ENCODE measurements at regions not wholly inside any gene's neighbourhood (a gene's known extent, or its start where the extent isn't known, plus 50 kb on each side); places are given as distances from the start of the nearest gene placed in this dataset.

DNA sequence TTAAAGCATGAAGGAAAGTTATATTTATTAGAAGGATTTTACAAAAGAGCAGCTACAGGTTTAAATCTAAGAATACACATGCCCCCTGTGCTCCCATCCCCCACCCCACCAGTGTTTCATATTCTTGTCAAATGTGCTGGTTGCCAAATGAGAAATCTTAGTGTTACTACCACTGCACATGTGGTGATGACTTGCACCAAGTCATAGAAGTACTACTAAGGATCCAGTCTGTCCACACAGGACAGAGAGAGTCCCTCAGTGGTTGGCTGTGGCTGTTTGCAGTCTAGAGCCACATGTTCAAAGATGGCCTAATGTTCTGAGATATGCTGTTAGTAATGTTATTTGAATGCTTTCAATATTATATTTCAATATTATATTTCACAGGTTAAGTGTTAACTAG lies 268.8 kb downstream of the ADAMTS20 start:
- H3K9ac ChIP-seq (ENCODE audit: low read depth, low read length, poor library complexity, severe bottlenecking) = no peak overlapping the region
- TF ChIP-seq, protein P1, sequence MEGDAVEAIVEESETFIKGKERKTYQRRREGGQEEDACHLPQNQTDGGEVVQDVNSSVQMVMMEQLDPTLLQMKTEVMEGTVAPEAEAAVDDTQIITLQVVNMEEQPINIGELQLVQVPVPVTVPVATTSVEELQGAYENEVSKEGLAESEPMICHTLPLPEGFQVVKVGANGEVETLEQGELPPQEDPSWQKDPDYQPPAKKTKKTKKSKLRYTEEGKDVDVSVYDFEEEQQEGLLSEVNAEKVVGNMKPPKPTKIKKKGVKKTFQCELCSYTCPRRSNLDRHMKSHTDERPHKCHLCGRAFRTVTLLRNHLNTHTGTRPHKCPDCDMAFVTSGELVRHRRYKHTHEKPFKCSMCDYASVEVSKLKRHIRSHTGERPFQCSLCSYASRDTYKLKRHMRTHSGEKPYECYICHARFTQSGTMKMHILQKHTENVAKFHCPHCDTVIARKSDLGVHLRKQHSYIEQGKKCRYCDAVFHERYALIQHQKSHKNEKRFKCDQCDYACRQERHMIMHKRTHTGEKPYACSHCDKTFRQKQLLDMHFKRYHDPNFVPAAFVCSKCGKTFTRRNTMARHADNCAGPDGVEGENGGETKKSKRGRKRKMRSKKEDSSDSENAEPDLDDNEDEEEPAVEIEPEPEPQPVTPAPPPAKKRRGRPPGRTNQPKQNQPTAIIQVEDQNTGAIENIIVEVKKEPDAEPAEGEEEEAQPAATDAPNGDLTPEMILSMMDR (conservative IDR thresholded peaks at IDR 0.05; ENCODE audit: low read length) = no peak
- no peak for TF ChIP-seq EZH2phosphoT487 (IDR thresholded peaks at IDR 0.05; ENCODE audit: borderline replicate concordance)
- no peak overlapping the region for H3K4me2 ChIP-seq (ENCODE audit: low read depth, low read length, poor library complexity, severe bottlenecking)
- no peaks in the 10 kb centered on the region for H3K4me1 ChIP-seq (ENCODE audit: insufficient read depth, low read length, poor library complexity, severe bottlenecking)
- H3K79me2 ChIP-seq (ENCODE audit: insufficient read depth, low read length) = no peaks in the 10 kb centered on the region
- no peaks in the 10 kb centered on the region for H3K9me2 ChIP-seq (replicated peaks; ENCODE audit: low read depth, low read length)
- H4K20me1 ChIP-seq (ENCODE audit: insufficient read depth, low read length, poor library complexity, severe bottlenecking) = no peaks in the 10 kb centered on the region
- H3K9me3 ChIP-seq (ENCODE audit: insufficient read depth, low read depth, low read length) = no peaks in the 10 kb centered on the region
- H2AFZ ChIP-seq (ENCODE audit: low read length) = no peak overlapping the region
- no peak overlapping the region for H3K4me3 ChIP-seq (ENCODE audit: low read length, poor library complexity, severe bottlenecking)
- H3F3A ChIP-seq (ENCODE audit: low read depth) = no peaks in the 10 kb centered on the region
- H3K36me3 ChIP-seq (ENCODE audit: insufficient read depth, low read length) = no peaks in the 10 kb centered on the region
- H3K27me3 ChIP-seq (ENCODE audit: insufficient read depth, low read length, poor library complexity, severe bottlenecking) = no peaks in the 10 kb centered on the region

DNA sequence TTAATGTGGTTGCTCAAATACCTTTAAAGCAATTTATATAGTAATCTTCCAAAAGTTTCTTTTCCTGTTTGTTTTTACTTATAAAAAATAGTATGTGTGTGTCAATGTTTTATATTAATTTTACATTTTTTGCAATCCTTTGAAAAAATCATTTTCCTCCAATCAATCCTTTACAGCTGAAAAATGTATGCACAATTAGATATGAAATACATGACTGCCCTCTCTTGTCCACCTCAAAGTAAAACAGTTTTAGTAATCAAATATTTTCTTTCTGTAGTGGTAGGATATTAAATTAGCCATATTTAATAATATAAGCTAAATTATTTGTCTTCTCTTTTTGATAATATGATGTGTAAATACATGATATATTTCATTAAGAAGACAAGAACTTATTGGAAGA lies 269.9 kb downstream of the ADAMTS20 start:
- no peaks in the 10 kb centered on the region for H3K36me3 ChIP-seq (ENCODE audit: insufficient read depth, low read length)
- no peaks in the 10 kb centered on the region for H3K9me2 ChIP-seq (replicated peaks; ENCODE audit: low read depth, low read length)
- no peaks in the 10 kb centered on the region for H4K20me1 ChIP-seq (ENCODE audit: insufficient read depth, low read length, poor library complexity, severe bottlenecking)
- no peaks in the 10 kb centered on the region for H3K9me3 ChIP-seq (ENCODE audit: insufficient read depth, low read depth, low read length)
- H3K9ac ChIP-seq (ENCODE audit: low read depth, low read length, poor library complexity, severe bottlenecking) = no peak overlapping the region
- no peaks in the 10 kb centered on the region for H3K79me2 ChIP-seq (ENCODE audit: insufficient read depth, low read length)
- no peak overlapping the region for H3K4me2 ChIP-seq (ENCODE audit: low read depth, low read length, poor library complexity, severe bottlenecking)
- no peaks in the 10 kb centered on the region for H3K4me1 ChIP-seq (ENCODE audit: insufficient read depth, low read length, poor library complexity, severe bottlenecking)
- no peaks in the 10 kb centered on the region for H3K27me3 ChIP-seq (ENCODE audit: insufficient read depth, low read length, poor library complexity, severe bottlenecking)
- no peak overlapping the region for H3K4me3 ChIP-seq (ENCODE audit: low read length, poor library complexity, severe bottlenecking)
- no peak overlapping the region for H2AFZ ChIP-seq (ENCODE audit: low read length)
- no peak for TF ChIP-seq EZH2phosphoT487 (IDR thresholded peaks at IDR 0.05; ENCODE audit: borderline replicate concordance)
- TF ChIP-seq, protein P1 (conservative IDR thresholded peaks at IDR 0.05; ENCODE audit: low read length) = peak; percentile 45; the same call in 1 of the 2 replicates
- H3F3A ChIP-seq (ENCODE audit: low read depth) = no peaks in the 10 kb centered on the region

DNA sequence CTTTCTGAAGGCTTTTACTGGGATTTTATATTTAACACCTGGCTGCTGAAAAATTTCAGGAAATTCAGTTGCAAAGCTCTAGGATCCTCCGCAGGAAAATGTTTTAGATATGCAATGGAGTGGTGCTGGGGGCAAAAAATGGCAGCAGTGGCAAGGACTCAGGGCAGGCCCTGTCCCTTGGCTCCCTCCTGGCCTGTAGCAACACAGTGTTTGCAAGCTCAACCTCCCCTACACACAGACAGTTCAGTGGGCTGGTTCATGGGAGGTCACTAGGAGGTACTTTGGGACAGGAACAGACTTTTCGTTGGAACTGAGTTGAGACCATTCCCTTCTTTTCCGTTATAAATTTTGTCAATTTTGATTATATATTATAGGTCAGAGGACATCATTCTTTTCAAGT lies 270.4 kb downstream of the ADAMTS20 start:
- Histone ChIP-seq H3K36me3 (ENCODE audit: insufficient read depth, low read length) (no peaks in the 10 kb centered on the region), H3K27me3 (ENCODE audit: insufficient read depth, low read length, poor library complexity, severe bottlenecking) (no peaks in the 10 kb centered on the region), H3K9me2 (replicated peaks; ENCODE audit: low read depth, low read length) (no peaks in the 10 kb centered on the region), H3K79me2 (ENCODE audit: insufficient read depth, low read length) (no peaks in the 10 kb centered on the region), H3K4me3 (ENCODE audit: low read length, poor library complexity, severe bottlenecking) (no peak overlapping the region), H3K4me1 (ENCODE audit: insufficient read depth, low read length, poor library complexity, severe bottlenecking) (no peaks in the 10 kb centered on the region), H4K20me1 (ENCODE audit: insufficient read depth, low read length, poor library complexity, severe bottlenecking) (no peaks in the 10 kb centered on the region), H3K9ac (ENCODE audit: low read depth, low read length, poor library complexity, severe bottlenecking) (no peak overlapping the region), H3K9me3 (ENCODE audit: insufficient read depth, low read depth, low read length) (no peaks in the 10 kb centered on the region), H3K4me2 (ENCODE audit: low read depth, low read length, poor library complexity, severe bottlenecking) (no peak overlapping the region), H3F3A (ENCODE audit: low read depth) (no peaks in the 10 kb centered on the region), H2AFZ (ENCODE audit: low read length) (no peak overlapping the region)
- TF ChIP-seq, protein P1 (conservative IDR thresholded peaks at IDR 0.05; ENCODE audit: low read length) = no peak
- TF ChIP-seq EZH2phosphoT487 (IDR thresholded peaks at IDR 0.05; ENCODE audit: borderline replicate concordance) = no peak
